ENCODE measurements at regions not wholly inside any gene's neighbourhood (a gene's known extent, or its start where the extent isn't known, plus 50 kb on each side); places are given as distances from the start of the nearest gene placed in this dataset.

DNA sequence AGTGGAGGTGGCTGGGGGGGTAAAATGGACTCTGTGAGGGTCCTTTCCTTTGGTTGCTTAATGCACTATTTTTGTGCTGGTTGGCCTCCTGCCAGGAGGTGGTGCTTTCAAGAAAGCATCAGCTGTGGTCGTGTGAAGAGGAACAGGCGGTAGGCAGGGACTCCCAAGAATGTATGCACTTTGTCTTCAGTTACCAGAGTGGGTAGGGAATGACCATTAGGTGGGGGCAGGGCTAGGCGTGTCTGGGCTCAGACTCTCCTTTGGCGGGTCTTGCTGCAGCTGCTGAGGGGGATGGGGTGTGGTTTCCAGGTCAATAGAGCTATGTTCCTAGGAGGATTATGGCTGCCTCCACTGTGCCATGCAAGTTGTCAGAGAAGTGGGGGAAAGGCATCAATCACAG lies 509.0 kb downstream of the PCDH19 start:
- H3K27me3 ChIP-seq, result no peaks in the 10 kb centered on the region
- no peak overlapping the region for H3K27ac ChIP-seq
- no peaks in the 10 kb centered on the region for H3K36me3 ChIP-seq
- no peaks in the 10 kb centered on the region for H3K4me1 ChIP-seq
- ATAC-seq (no peak), DNase-seq (no peak)
- 30 to 48% (median 38%) methylated on average over 4 of the region's 4 CpGs for WGBS, 4 donors
- intact Hi-C loops (cut with DNase I), result no loop called here
- no peak overlapping the region for H3K4me3 ChIP-seq
- TF ChIP-seq, protein P1, sequence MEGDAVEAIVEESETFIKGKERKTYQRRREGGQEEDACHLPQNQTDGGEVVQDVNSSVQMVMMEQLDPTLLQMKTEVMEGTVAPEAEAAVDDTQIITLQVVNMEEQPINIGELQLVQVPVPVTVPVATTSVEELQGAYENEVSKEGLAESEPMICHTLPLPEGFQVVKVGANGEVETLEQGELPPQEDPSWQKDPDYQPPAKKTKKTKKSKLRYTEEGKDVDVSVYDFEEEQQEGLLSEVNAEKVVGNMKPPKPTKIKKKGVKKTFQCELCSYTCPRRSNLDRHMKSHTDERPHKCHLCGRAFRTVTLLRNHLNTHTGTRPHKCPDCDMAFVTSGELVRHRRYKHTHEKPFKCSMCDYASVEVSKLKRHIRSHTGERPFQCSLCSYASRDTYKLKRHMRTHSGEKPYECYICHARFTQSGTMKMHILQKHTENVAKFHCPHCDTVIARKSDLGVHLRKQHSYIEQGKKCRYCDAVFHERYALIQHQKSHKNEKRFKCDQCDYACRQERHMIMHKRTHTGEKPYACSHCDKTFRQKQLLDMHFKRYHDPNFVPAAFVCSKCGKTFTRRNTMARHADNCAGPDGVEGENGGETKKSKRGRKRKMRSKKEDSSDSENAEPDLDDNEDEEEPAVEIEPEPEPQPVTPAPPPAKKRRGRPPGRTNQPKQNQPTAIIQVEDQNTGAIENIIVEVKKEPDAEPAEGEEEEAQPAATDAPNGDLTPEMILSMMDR (IDR thresholded peaks at IDR 0.05), result no peak
- no peak for TF ChIP-seq POLR2A (IDR thresholded peaks at IDR 0.05)
- H3K9me3 ChIP-seq, result no peaks in the 10 kb centered on the region

DNA sequence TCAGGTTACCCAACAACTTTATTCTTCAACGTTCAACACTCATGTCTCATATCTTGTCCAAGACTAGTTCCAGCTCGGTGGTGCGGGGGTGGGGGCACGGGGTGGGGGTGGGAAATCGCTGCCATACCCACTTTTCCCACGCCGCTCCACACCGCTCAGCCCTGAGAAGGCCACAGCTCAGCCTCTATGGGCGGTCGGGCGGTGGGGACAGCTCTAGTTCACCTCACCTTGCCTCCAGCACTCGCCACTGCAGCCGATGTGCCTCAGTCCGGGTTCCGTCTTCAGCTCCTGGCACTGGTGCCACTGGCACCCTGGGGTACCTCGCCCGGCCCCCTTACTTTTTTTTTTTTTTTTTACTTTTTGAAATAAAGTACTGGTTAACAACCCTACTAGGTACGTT lies 522.2 kb downstream of the PCDH19 start:
- WGBS, 4 donors, result 82 to 90% (median 89%) methylated on average over 18 of the region's 18 CpGs
- H3K36me3 ChIP-seq, result no peaks in the 10 kb centered on the region
- H3K4me1 ChIP-seq, result no peaks in the 10 kb centered on the region
- intact Hi-C loops (cut with DNase I), result no loop called here
- no peak overlapping the region for H3K4me3 ChIP-seq
- H3K27ac ChIP-seq, result no peak overlapping the region
- DNase-seq (peak in 1 of 5 donors; percentile 3), ATAC-seq (no peak)
- peaks cover 0 to under 1% (median 0%) of the 10 kb centered on the region in 9 donors for H3K27me3 ChIP-seq
- TF ChIP-seq, protein P1 (IDR thresholded peaks at IDR 0.05), result no peak
- TF ChIP-seq POLR2A (IDR thresholded peaks at IDR 0.05), result no peak
- no peaks in the 10 kb centered on the region for H3K9me3 ChIP-seq

DNA sequence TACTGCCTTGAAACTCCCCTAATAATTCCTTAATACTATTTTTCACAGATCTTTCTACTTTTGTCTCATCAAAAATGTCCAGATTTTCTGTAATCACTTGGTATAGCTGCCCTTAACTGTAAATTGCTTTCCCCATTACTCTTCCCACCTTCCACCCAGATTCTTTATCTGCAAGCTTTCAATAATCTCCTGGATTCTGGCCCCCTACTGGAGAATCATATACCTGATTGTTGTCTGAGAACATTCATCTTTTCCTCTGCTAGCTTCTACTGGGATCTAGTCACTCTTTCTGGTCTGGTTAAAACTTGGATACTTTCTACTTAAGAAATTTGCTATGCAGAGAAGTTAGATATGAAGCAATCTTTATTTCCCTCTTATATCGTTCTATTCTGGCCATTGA lies 552.6 kb downstream of the PCDH19 start:
- no peaks in the 10 kb centered on the region for H3K36me3 ChIP-seq
- no peak for TF ChIP-seq POLR2A (IDR thresholded peaks at IDR 0.05)
- TF ChIP-seq, protein P1 (IDR thresholded peaks at IDR 0.05), result no peak
- H3K4me1 ChIP-seq, result no peaks in the 10 kb centered on the region
- no peak overlapping the region for H3K27ac ChIP-seq
- intact Hi-C loops (cut with DNase I), result no loop called here
- no peak for ATAC-seq
- no peak overlapping the region for H3K4me3 ChIP-seq
- WGBS, 4 donors, result 39 to 67% (median 50%) methylated on average over 1 of the region's 1 CpG
- no peaks in the 10 kb centered on the region for H3K27me3 ChIP-seq
- H3K9me3 ChIP-seq, result no peaks in the 10 kb centered on the region
- no peak for DNase-seq

DNA sequence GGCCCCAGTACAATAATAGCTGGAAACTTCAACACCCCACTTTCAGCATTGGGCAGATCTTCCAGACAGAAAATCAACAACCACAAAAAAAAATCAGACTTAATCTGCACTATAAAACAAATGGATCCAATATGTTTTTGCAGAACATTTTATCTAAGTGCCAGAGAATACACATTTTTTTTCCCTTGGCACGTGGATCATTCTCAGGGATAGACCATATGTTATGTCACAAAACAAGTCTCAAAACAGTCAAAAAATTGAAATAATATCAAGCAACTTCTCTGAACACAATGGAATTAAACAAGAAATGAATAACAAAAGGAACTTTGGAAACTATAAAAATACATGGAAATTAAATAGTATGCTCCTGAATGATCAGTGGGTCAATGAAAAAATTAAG lies 576.3 kb downstream of the PCDH19 start:
- DNase-seq (no peak), ATAC-seq (no peak)
- Histone ChIP-seq H3K4me3 (no peak overlapping the region), H3K4me1 (no peaks in the 10 kb centered on the region), H3K27me3 (no peaks in the 10 kb centered on the region), H3K27ac (no peak overlapping the region), H3K36me3 (no peaks in the 10 kb centered on the region), H3K9me3 (no peaks in the 10 kb centered on the region)
- intact Hi-C loops (cut with DNase I), result no loop called here
- 26 to 68% (median 40%) methylated on average over 1 of the region's 1 CpG for WGBS, 4 donors
- no peak for TF ChIP-seq POLR2A (IDR thresholded peaks at IDR 0.05)
- TF ChIP-seq, protein P1 (IDR thresholded peaks at IDR 0.05), result no peak
